Breast epithelium (tissue), 4 donors: ENCODE measurements at regions not wholly inside any gene's neighbourhood (a gene's known extent, or its start where the extent isn't known, plus 50 kb on each side); places are given as distances from the start of the nearest gene placed in this dataset.
"Not testable (repeated sequence)": the region's sequence is repeated elsewhere in the genome, so short reads cannot be mapped to it uniquely, and the experiment has no call there.

ENCODE experiments used
- DNase-seq, 2 donors: peaks; one replicate each; pipeline ENCODE4 v3.0.0-alpha.2; 2019; ENCODE audit warnings: low spot score in 2 of 2
- H3K27ac ChIP-seq, 2 donors: fragments of 200-600 bp; sonication (generic) in 1 of 2; one replicate each; pipeline ENCODE4 v1.5.1; 2016 to 2019; ENCODE audit warnings: mild to moderate bottlenecking in 1 of 2
- H3K27me3 ChIP-seq, 2 donors: fragments of 200-600 bp; sonication (generic) in 1 of 2; one replicate each; pipeline versions ENCODE4 v1.5.1 to v1.6.0; 2017 to 2019; ENCODE audit warnings: control low read depth in 1 of 2, mild to moderate bottlenecking in 1 of 2
- H3K36me3 ChIP-seq: fragments of 200-600 bp; one replicate; pipeline ENCODE4 v1.5.1; 2019
- H3K4me1 ChIP-seq, 2 donors: fragments of 200-600 bp; sonication (generic); one replicate each; pipeline ENCODE4 v1.5.1; 2016 to 2019; ENCODE audit warnings: control low read depth in 1 of 2
- H3K4me3 ChIP-seq, 3 donors: fragments of 200-600 bp; sonication (generic); 1 replicate in 2 of 3; 2 replicates in 1 of 3; pipeline ENCODE4 v1.5.1; 2016 to 2019; ENCODE audit warnings: mild to moderate bottlenecking in 3 of 3, moderate library complexity in 2 of 3
- H3K9me3 ChIP-seq, 2 donors: fragments of 200-600 bp; sonication (generic) in 1 of 2; one replicate each; pipeline ENCODE4 v1.5.1; 2016 to 2019; ENCODE audit warnings: control low read depth in 1 of 2
- CTCF ChIP-seq, 3 donors: fragments of 450-650 bp; IDR thresholded peaks; one replicate each; pipeline ENCODE4 v1.5.1; 2016 to 2017; ENCODE audit warnings: antibody characterized with exemption in 3 of 3, mild to moderate bottlenecking in 3 of 3, moderate library complexity in 3 of 3
- POLR2A ChIP-seq: fragments of 450-650 bp; IDR thresholded peaks from one replicate; pipeline ENCODE4 v1.6.1; 2016; ENCODE audit warnings: antibody characterized with exemption, mild to moderate bottlenecking, moderate library complexity
- POLR2AphosphoS5 ChIP-seq, 3 donors: sonication (generic); formaldehyde crosslinking; IDR thresholded peaks; one replicate each; pipeline ENCODE4 v1.6.1; 2017; ENCODE audit warnings: antibody characterized with exemption in 3 of 3
- intact Hi-C: fragments of 100-400 bp; cut with DNase I; formaldehyde crosslinking; loops from one replicate; pipeline ENCODE4 v1.15.1; 2023; ENCODE audit warnings: low total_unique reads

GRCh38 chr3:157588386-157589060, 85.3 kb upstream of the VEPH1 start:
- DNase-seq, result no peak
- Histone ChIP-seq H3K36me3 (no peaks in the 10 kb centered on the region), H3K4me3 (no peak overlapping the region), H3K4me1 (no peaks in the 10 kb centered on the region), H3K9me3 (no peaks in the 10 kb centered on the region), H3K27ac (peak overlapping the region in 1 of 2 donors; percentile 12), H3K27me3 (no peaks in the 10 kb centered on the region)
- no peak for TF ChIP-seq CTCF (IDR thresholded peaks at IDR 0.05)
- no peak for TF ChIP-seq POLR2A
- no peak for TF ChIP-seq POLR2AphosphoS5 (IDR thresholded peaks at IDR 0.05)
- intact Hi-C loops, result loop anchor here (2.0 kb wide), 1 partner anchor 70 kb away; no protein-coding TSS in a partner anchor

GRCh38 chr3:157586293-157586692, 83.1 kb upstream of the VEPH1 start:
- TF ChIP-seq POLR2AphosphoS5 (IDR thresholded peaks at IDR 0.05), result no peak
- no peak for TF ChIP-seq POLR2A
- no peak for TF ChIP-seq CTCF (IDR thresholded peaks at IDR 0.05)
- Histone ChIP-seq H3K4me3 (no peak overlapping the region), H3K36me3 (no peaks in the 10 kb centered on the region), H3K27ac (no peak overlapping the region), H3K4me1 (no peaks in the 10 kb centered on the region), H3K9me3 (no peaks in the 10 kb centered on the region), H3K27me3 (no peaks in the 10 kb centered on the region)
- no peak for DNase-seq
- intact Hi-C loops, result no loop called here

GRCh38 chr3:157585386-157585785, 82.2 kb upstream of the VEPH1 start:
- TF ChIP-seq CTCF (IDR thresholded peaks at IDR 0.05) (no peak), POLR2A (no peak), POLR2AphosphoS5 (IDR thresholded peaks at IDR 0.05) (no peak)
- Histone ChIP-seq H3K27me3 (no peaks in the 10 kb centered on the region), H3K4me3 (no peak overlapping the region), H3K9me3 (no peaks in the 10 kb centered on the region), H3K27ac (no peak overlapping the region), H3K4me1 (no peaks in the 10 kb centered on the region), H3K36me3 (no peaks in the 10 kb centered on the region)
- intact Hi-C loops, result no loop called here
- DNase-seq, result no peak

GRCh38 chr3:157582637-157582973, 79.4 kb upstream of the VEPH1 start:
- DNase-seq, result no peak

GRCh38 chr3:157581956-157582636, 78.9 kb upstream of the VEPH1 start:
- H3K4me1 ChIP-seq, H3K9me3 ChIP-seq, H3K36me3 ChIP-seq, H3K27ac ChIP-seq, H3K27me3 ChIP-seq, DNase-seq, intact Hi-C loops, H3K4me3 ChIP-seq: not testable (repeated sequence)

More at GRCh38 chr3:157582637-157582973, 79.4 kb upstream of the VEPH1 start:
- Histone ChIP-seq H3K4me1 (no peaks in the 10 kb centered on the region), H3K36me3 (no peaks in the 10 kb centered on the region), H3K27me3 (no peaks in the 10 kb centered on the region), H3K27ac (no peak overlapping the region), H3K4me3 (no peak overlapping the region), H3K9me3 (no peaks in the 10 kb centered on the region)
- TF ChIP-seq CTCF (IDR thresholded peaks at IDR 0.05), result no peak
- TF ChIP-seq POLR2AphosphoS5 (IDR thresholded peaks at IDR 0.05), result no peak
- TF ChIP-seq POLR2A, result no peak
- intact Hi-C loops, result no loop called here
